GM12878 (cell line): ENCODE measurements at regions not wholly inside any gene's neighbourhood (a gene's known extent, or its start where the extent isn't known, plus 50 kb on each side); places are given as distances from the start of the nearest gene placed in this dataset.

ENCODE experiments used
- ATAC-seq: fragments of 200-7000 bp; cut with Tn5 transposase; 3 replicates; pipeline ENCODE4 v1.9.1; 2020; ENCODE audit warnings: mild to moderate bottlenecking, moderate library complexity
- BruUV-seq: library from RNA; stranded (reverse); fragments of 400-500 nt; replicated peaks from 2 replicates; lab custom pipeline; 2021; lab: Mats Ljungman, UMichigan
- CTCF ChIA-PET: fragments of 300-600 bp; sonication (Branson Sonifier 250); formaldehyde crosslinking; extraction: SDS; loops from one replicate; lab custom pipeline; 2021; ENCODE audit warnings: inconsistent platforms; lab: Yijun Ruan, JAX
- POLR2A ChIA-PET: fragments of 350-600 bp; formaldehyde crosslinking; extraction: SDS; loops from one replicate; lab custom pipeline; 2021; ENCODE audit warnings: inconsistent platforms; lab: Charles Lee
- RAD21 ChIA-PET: fragments of 300-600 bp; sonication (Branson Sonifier 250); formaldehyde crosslinking; loops from one replicate; lab custom pipeline; 2023; ENCODE audit warnings: antibody characterized with exemption; ENCODE audit not compliant: unreplicated experiment; lab: Charles Lee
- SMC1A ChIA-PET: fragments of 300-600 bp; sonication (Branson Sonifier 250); formaldehyde crosslinking; loops from one replicate; lab custom pipeline; 2023; ENCODE audit not compliant: unreplicated experiment, uncharacterized antibody; lab: Charles Lee
- DNase-seq: peaks from one replicate; pipeline ENCODE4 v3.0.0-alpha.2; 2011; ENCODE audit warnings: low read depth, low spot score
- FAIRE-seq: peaks from 3 replicates; lab custom pipeline; 2011; peaks lifted over from hg19 to GRCh38; lab: Jason Lieb, UNC
- H2AFZ ChIP-seq: 2 replicates; pipeline ENCODE4 v1.6.0; 2011; ENCODE audit warnings: low read depth, low read length, control low read depth; ENCODE audit not compliant: control insufficient read depth
- H3K27ac ChIP-seq: 2 replicates; pipeline ENCODE4 v1.5.1; 2011; ENCODE audit warnings: control low read depth; ENCODE audit not compliant: control insufficient read depth, insufficient read depth
- H3K27me3 ChIP-seq, 2 experiments: replicated peaks in 1 of 2; 2 replicates each; pipeline versions ENCODE4 v1.6.0 to v1.6.1; 2011; ENCODE audit warnings: low read length in 1 of 2; ENCODE audit not compliant: control insufficient read depth in 2 of 2, insufficient read depth in 2 of 2
- H3K36me3 ChIP-seq, 2 experiments: 2 replicates each; pipeline ENCODE4 v1.5.1; 2011; ENCODE audit warnings: low read length in 1 of 2; ENCODE audit not compliant: control insufficient read depth in 2 of 2, insufficient read depth in 2 of 2
- H3K4me1 ChIP-seq: 2 replicates; pipeline ENCODE4 v1.6.1; 2011; ENCODE audit warnings: mild to moderate bottlenecking, low read length, moderate library complexity, mixed read lengths; ENCODE audit not compliant: control insufficient read depth, insufficient read depth
- H3K4me2 ChIP-seq: 2 replicates; pipeline ENCODE4 v1.6.0; 2011; ENCODE audit warnings: control low read depth; ENCODE audit not compliant: control insufficient read depth, insufficient read depth
- H3K4me3 ChIP-seq: fragments of 200-600 bp; sonication (generic); 2 replicates; pipeline ENCODE4 v1.5.1; 2016
- H3K79me2 ChIP-seq: 2 replicates; pipeline ENCODE4 v1.6.0; 2011; ENCODE audit warnings: low read length; ENCODE audit not compliant: control insufficient read depth, insufficient read depth
- H3K9ac ChIP-seq: 2 replicates; pipeline ENCODE4 v1.8.0; 2011; ENCODE audit warnings: low read length, control low read depth, mixed read lengths; ENCODE audit not compliant: control insufficient read depth, insufficient read depth
- H3K9me3 ChIP-seq: replicated peaks from 3 replicates; pipeline ENCODE4 v1.5.1; 2011; ENCODE audit warnings: mild to moderate bottlenecking, low read length; ENCODE audit not compliant: control insufficient read depth, insufficient read depth
- H4K20me1 ChIP-seq: 2 replicates; pipeline ENCODE4 v1.6.0; 2011; ENCODE audit not compliant: control insufficient read depth, insufficient read depth
- ASH2L ChIP-seq: fragments of 300-600, 200-600 bp; sonication (generic); IDR thresholded peaks from 2 replicates; pipeline ENCODE4 v1.6.1; 2017; ENCODE audit warnings: low read depth, mild to moderate bottlenecking, borderline replicate concordance
- BCL11A ChIP-seq: IDR thresholded peaks from 2 replicates; pipeline ENCODE4 v1.6.1; 2011; ENCODE audit warnings: low read depth, low read length
- ESRRA ChIP-seq: IDR thresholded peaks from 2 replicates; pipeline ENCODE4 v1.6.1; 2012; ENCODE audit warnings: mild to moderate bottlenecking, low read length, improper control_type of control experiment
- FOXM1 ChIP-seq: IDR thresholded peaks from 2 replicates; pipeline ENCODE4 v1.6.1; 2012; ENCODE audit warnings: low read depth, mild to moderate bottlenecking, inconsistent platforms, low read length, moderate library complexity
- MXI1 ChIP-seq: fragments of 150-350 bp; IDR thresholded peaks from 2 replicates; pipeline ENCODE4 v1.6.1; 2011; ENCODE audit warnings: low read depth, mild to moderate bottlenecking, inconsistent platforms, low read length, improper control_type of control experiment
- NFYB ChIP-seq: IDR thresholded peaks from 2 replicates; pipeline ENCODE4 v1.6.1; 2011; ENCODE audit warnings: low read depth, mild to moderate bottlenecking, low read length, improper control_type of control experiment, moderate library complexity; ENCODE audit not compliant: insufficient read depth
- PML ChIP-seq: IDR thresholded peaks from 2 replicates; pipeline ENCODE4 v1.6.1; 2012; ENCODE audit warnings: low read length, inconsistent platforms
- RCOR1 ChIP-seq: conservative IDR thresholded peaks from 2 replicates; pipeline ENCODE4 v1.6.1; 2012; ENCODE audit warnings: low read depth, low read length, improper control_type of control experiment
- RFX5 ChIP-seq: IDR thresholded peaks from 2 replicates; pipeline ENCODE4 v1.6.1; 2011; ENCODE audit warnings: low read depth, low read length, improper control_type of control experiment
- RUNX3 ChIP-seq: IDR thresholded peaks from 2 replicates; pipeline ENCODE4 v1.6.1; 2012; ENCODE audit warnings: low read length, inconsistent platforms
- SIX5 ChIP-seq: IDR thresholded peaks from 2 replicates; pipeline ENCODE4 v1.6.1; 2011; ENCODE audit warnings: mild to moderate bottlenecking, low read depth, low read length, moderate library complexity; ENCODE audit not compliant: severe bottlenecking
- SP1 ChIP-seq: IDR thresholded peaks from one replicate; pipeline ENCODE4 v1.6.1; 2011; ENCODE audit warnings: low read depth, low read length
- SRF ChIP-seq, 2 experiments: IDR thresholded peaks; 2 replicates each; pipeline ENCODE4 v1.6.1; 2011; ENCODE audit warnings: low read depth in 2 of 2, low read length in 2 of 2, mild to moderate bottlenecking in 1 of 2, moderate library complexity in 1 of 2
- ZNF217 ChIP-seq: fragments of 450-650 bp; IDR thresholded peaks from 2 replicates; pipeline ENCODE4 v1.6.1; 2017; ENCODE audit warnings: antibody characterized with exemption, mild to moderate bottlenecking
- WGBS: methylation state at CpG from one replicate; pipeline ENCODE4 v1.1.6; 2016; ENCODE audit warnings: low lambda C conversion rate; ENCODE audit not compliant: insufficient replicate concordance, insufficient coverage; ENCODE audit errors: missing lambda C conversion rate; 5-methylcytosine and 5-hydroxymethylcytosine counted together
- in situ Hi-C: fragments of 300-500 bp; cut with MboI; formaldehyde crosslinking; loops from 9 replicates; pipeline ENCODE4 v1.14.3; 2018; ENCODE audit warnings: mixed read lengths
- intact Hi-C: fragments of 100-400 bp; cut with micrococcal nuclease; formaldehyde crosslinking; loops from one replicate; pipeline ENCODE4 v1.14.2; 2022; ENCODE audit not compliant: unreplicated experiment
- TF ChIP-seq, protein P1 (sequence below): fragments of 150-350 bp; IDR thresholded peaks from 2 replicates; pipeline ENCODE4 v1.6.1; 2014; ENCODE audit warnings: mild to moderate bottlenecking, low read depth, low read length
- TF ChIP-seq, protein P2 (sequence below): IDR thresholded peaks from 2 replicates; pipeline ENCODE4 v1.6.1; 2012; ENCODE audit warnings: low read depth, low read length, improper control_type of control experiment

DNA sequence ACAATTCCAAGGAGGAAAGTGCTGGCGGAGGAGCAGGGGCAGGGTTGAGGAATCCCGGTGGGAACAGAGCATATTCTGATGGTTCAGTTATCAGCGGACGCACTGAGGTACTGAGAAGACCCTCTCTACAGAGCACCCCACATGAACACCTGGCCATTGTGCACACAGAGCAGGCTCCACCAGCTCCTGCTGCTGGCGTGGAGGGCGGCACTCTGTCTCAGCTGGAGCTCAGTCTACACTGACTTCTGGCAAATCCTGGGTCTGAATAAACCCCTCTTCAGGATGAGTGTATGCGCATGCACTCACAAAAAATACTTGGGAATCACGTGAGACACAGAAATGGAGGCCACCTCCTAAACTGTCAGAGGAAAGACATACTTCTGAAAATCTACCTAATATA lies 114.4 kb upstream of the IRS2 start:
- TF ChIP-seq FOXM1: no peak
- TF ChIP-seq PML: no peak
- no peak for TF ChIP-seq ZNF217
- TF ChIP-seq ASH2L: no peak
- TF ChIP-seq RUNX3: no peak
- TF ChIP-seq RCOR1: no peak
- TF ChIP-seq BCL11A: no peak
- no peak for TF ChIP-seq SIX5
- TF ChIP-seq SP1: no peak
- TF ChIP-seq RFX5: no peak
- TF ChIP-seq ESRRA: no peak
- no peak for TF ChIP-seq SRF (IDR thresholded peaks at IDR 0.05; ENCODE audit: low read depth in 2 of 2, low read length in 2 of 2)
- no peak for TF ChIP-seq MXI1
- TF ChIP-seq, protein P1, sequence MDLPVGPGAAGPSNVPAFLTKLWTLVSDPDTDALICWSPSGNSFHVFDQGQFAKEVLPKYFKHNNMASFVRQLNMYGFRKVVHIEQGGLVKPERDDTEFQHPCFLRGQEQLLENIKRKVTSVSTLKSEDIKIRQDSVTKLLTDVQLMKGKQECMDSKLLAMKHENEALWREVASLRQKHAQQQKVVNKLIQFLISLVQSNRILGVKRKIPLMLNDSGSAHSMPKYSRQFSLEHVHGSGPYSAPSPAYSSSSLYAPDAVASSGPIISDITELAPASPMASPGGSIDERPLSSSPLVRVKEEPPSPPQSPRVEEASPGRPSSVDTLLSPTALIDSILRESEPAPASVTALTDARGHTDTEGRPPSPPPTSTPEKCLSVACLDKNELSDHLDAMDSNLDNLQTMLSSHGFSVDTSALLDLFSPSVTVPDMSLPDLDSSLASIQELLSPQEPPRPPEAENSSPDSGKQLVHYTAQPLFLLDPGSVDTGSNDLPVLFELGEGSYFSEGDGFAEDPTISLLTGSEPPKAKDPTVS: no peak
- TF ChIP-seq NFYB: no peak
- TF ChIP-seq, protein P2, sequence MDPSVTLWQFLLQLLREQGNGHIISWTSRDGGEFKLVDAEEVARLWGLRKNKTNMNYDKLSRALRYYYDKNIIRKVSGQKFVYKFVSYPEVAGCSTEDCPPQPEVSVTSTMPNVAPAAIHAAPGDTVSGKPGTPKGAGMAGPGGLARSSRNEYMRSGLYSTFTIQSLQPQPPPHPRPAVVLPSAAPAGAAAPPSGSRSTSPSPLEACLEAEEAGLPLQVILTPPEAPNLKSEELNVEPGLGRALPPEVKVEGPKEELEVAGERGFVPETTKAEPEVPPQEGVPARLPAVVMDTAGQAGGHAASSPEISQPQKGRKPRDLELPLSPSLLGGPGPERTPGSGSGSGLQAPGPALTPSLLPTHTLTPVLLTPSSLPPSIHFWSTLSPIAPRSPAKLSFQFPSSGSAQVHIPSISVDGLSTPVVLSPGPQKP: no peak
- no peaks in the 10 kb centered on the region for H3K4me1 ChIP-seq
- CTCF ChIA-PET: no interaction called here
- intact Hi-C loops: no loop called here
- H3K27ac ChIP-seq: no peak overlapping the region
- ATAC-seq: no peak
- no peaks in the 10 kb centered on the region for H3K36me3 ChIP-seq
- H3K4me2 ChIP-seq: no peak overlapping the region
- H3K9ac ChIP-seq: no peak overlapping the region
- no peak overlapping the region for H2AFZ ChIP-seq
- 35% methylated on average over 8 of the region's 8 CpGs for WGBS
- no peaks in the 10 kb centered on the region for H3K27me3 ChIP-seq
- no TSS peak for BruUV-seq
- H3K79me2 ChIP-seq: no peaks in the 10 kb centered on the region
- POLR2A ChIA-PET: no interaction called here
- FAIRE-seq: no peak
- no peaks in the 10 kb centered on the region for H4K20me1 ChIP-seq
- H3K9me3 ChIP-seq: no peaks in the 10 kb centered on the region
- SMC1A ChIA-PET: no interaction called here
- in situ Hi-C loops: no loop called here
- H3K4me3 ChIP-seq: no peak overlapping the region
- no peak for DNase-seq
- RAD21 ChIA-PET: no interaction called here
